ENCODE measurements at regions not wholly inside any gene's neighbourhood (a gene's known extent, or its start where the extent isn't known, plus 50 kb on each side); places are given as distances from the start of the nearest gene placed in this dataset.
A peak's percentile ranks its signal among the peaks of the same experiment; 100 is the strongest.

DNA sequence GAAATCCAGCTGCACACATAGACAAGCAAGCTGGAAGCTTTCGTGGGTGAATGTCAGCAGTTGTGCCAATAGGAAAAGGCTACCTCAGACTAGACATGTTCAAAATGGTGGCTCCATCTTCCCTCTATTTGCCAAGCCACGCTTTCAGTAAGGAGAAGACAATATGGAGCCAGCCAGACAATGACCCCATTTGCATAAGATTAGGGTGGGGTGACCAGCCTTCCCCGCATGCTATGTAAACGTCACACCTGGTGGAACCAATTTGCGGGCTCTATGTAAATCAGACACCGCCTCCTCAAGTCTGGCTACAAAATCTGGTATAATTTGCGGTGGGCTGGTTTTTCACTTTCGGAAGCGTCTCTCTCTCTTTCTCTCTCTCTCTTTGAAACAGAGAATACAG lies 297.4 kb upstream of the PCDH15 start:
- FAIRE-seq, result no peak

GRCh38 chr10:55091691-55092328 lies 290.8 kb upstream of the PCDH15 start:
- FAIRE-seq, result peak; percentile 5

DNA sequence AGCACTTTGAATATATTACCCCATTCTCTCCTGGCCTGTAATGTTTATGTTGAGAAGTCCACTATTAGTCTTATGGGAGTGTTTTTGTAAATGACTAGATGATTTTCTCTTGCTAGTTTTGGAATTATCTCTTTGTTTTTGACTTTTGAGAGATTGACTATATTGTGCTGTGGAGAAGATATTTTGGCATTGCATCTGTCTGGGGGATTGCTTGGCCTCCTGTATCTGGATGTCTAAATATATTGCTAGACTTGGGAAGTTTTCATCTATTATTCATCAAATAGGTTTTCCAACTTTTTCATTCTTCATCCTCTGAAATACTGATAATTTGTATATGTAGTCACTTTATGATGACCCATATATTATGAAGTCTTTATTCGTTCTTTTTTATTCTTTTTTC lies 277.1 kb upstream of the PCDH15 start:
- no peak for FAIRE-seq

GRCh38 chr10:55065185-55065584 lies 264.2 kb upstream of the PCDH15 start:
- no peak for FAIRE-seq

GRCh38 chr10:55063811-55064210 lies 262.8 kb upstream of the PCDH15 start:
- no peak for FAIRE-seq

DNA sequence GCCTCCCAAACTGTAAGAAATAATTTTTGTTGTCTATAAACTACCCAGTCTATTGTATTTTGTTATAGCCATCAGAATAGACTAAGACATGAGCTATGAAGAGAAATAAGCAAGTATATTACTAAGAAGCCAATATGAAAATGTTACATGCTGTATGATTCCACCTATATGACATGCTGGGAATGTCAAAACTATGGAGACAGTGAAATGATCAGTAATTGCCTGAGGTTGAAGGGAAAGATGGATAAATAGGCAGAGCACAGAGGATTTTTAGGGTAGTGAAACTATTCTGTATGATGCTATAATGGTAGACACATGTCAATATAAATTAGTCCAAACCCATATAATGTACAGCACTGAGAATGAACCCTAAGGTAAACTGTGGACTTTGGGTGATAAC lies 261.3 kb upstream of the PCDH15 start:
- no peak for FAIRE-seq

- FAIRE-seq, result no peak
Observed at GRCh38 chr10:55058800-55059199, 257.8 kb upstream of the PCDH15 start.

- no peak for FAIRE-seq
Observed at GRCh38 chr10:55051515-55051914, 250.5 kb upstream of the PCDH15 start.

GRCh38 chr10:55048830-55049498 lies 247.9 kb upstream of the PCDH15 start:
- FAIRE-seq, result no peak

- no peak for FAIRE-seq
Observed at GRCh38 chr10:55043540-55043939, 242.5 kb upstream of the PCDH15 start.

- no peak for FAIRE-seq
Observed at GRCh38 chr10:55033061-55033460, 232.0 kb upstream of the PCDH15 start.

DNA sequence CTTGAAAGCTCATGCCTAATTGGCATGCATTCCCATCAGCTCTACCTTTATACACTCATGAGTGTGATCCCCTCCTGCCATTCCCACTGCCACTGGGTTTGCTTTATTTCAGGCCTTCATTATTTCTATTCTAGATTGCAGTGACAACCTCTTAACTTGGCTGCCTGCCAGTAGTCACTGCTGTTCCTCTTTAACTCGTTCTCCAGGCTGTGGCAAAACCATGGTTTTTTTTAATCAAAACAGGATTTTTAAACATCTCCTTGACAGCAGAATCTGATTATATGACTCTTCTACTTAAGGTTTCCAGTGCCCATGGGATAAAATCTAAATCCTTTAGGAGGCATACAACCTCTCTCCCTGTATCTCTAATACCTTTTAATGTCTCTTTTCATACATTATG lies 223.7 kb upstream of the PCDH15 start:
- FAIRE-seq, result no peak

DNA sequence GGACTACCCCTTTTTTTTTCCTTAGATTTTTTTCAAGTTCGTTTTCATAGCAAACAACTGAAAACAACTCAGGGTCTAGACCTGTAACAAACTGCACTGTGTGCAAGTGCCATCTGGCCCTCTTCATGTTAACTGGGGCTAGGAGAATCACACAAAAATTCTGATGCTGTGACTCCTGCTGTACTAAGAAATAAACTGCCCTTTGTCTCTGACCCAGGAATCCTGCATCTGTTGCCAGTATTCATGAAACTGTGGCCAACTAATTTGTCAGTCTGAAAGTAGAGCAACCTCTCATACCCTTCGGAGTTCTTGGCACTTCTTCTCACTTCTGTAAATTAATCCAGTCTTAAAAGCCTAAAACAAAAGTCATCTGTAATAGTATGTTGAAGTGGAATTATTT lies 218.4 kb upstream of the PCDH15 start:
- FAIRE-seq, result no peak

DNA sequence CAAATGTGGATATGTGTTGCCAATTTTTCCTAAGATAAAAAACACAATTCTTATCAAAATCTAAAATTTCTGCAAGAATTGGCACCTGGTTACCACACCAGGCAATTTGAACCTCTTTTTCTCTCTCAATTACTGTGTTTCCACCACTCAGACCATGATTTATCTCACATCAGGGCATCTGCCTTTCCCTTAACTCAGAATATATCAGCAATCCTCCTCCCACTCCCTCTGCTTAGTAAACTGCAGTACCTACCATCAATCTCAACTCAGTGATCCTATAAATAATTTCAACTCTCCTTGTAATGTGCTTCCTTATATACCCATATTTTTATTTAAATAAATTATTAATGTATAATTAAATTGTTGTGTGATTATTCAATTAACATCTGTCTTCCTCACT lies 212.3 kb upstream of the PCDH15 start:
- no peak for FAIRE-seq

- FAIRE-seq, result no peak
Observed at GRCh38 chr10:55002420-55002819, 201.4 kb upstream of the PCDH15 start.

DNA sequence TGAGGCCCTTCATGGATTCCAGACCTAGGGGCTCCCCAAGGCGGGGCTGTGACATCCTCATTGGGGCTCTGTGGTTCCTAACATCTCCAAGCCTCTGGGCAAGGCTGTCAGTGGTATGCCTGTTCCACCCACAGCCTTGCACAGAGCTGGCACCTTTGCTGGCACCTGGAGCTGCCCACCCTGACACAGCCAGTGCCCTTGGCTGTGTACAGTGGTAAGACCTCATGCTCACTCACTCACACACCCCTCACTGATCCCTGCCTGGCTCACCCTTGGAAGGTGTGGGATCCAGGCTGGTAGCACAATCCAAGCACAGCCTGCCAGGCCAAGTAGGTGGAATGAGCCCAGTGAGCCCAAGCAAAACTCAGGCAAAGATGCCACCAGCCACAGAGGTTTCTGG lies 200.4 kb upstream of the PCDH15 start:
- FAIRE-seq, result no peak

GRCh38 chr10:54993148-54993547 lies 192.1 kb upstream of the PCDH15 start:
- FAIRE-seq, result no peak

DNA sequence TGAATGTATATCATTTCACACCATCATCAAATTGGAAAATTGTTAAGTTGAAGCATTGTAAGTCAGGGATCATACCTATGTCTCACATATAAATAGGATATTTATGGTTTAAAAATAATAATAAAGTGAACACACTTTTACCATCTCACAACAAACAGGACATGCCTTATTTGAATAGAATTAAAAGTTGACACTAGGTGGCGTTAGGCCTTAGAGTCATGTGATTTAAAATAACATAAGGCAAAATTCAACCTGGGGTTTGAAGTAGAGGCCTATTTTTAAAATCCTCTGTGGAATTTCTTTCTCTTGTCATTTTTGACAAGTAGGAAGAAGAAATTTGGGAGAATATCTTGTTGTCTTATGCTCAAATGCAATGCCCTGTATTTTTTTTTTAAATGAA lies 184.7 kb upstream of the PCDH15 start:
- FAIRE-seq, result no peak

GRCh38 chr10:54983255-54983654 lies 182.2 kb upstream of the PCDH15 start:
- FAIRE-seq, result no peak

GRCh38 chr10:54962134-54962900 lies 161.3 kb upstream of the PCDH15 start:
- no peak for FAIRE-seq

- FAIRE-seq, result no peak
Observed at GRCh38 chr10:54961040-54961439, 160.0 kb upstream of the PCDH15 start.

- no peak for FAIRE-seq
Observed at GRCh38 chr10:54958844-54959243, 157.8 kb upstream of the PCDH15 start.

DNA sequence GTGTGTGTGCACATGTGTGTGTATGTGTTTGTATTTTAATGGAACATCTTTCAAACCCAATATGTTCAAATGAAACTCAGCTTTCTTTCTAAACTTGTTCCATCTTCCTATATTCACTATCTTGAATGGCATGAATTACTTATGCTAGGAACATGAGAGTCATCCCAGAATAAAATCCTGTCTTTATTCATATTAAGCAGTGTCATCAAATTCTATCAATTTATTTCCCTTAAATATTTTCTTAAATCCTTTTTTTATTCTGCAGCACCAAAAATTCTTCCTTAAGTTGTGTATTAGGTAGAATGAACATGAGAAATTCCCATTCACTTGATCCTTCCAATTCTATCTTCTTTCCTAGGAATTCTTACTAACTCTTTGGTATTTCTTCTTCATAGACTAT lies 146.6 kb upstream of the PCDH15 start:
- FAIRE-seq, result no peak

GRCh38 chr10:54940418-54940817 lies 139.4 kb upstream of the PCDH15 start:
- FAIRE-seq, result no peak
